ENCODE measurements at regions not wholly inside any gene's neighbourhood (a gene's known extent, or its start where the extent isn't known, plus 50 kb on each side); places are given as distances from the start of the nearest gene placed in this dataset.

DNA sequence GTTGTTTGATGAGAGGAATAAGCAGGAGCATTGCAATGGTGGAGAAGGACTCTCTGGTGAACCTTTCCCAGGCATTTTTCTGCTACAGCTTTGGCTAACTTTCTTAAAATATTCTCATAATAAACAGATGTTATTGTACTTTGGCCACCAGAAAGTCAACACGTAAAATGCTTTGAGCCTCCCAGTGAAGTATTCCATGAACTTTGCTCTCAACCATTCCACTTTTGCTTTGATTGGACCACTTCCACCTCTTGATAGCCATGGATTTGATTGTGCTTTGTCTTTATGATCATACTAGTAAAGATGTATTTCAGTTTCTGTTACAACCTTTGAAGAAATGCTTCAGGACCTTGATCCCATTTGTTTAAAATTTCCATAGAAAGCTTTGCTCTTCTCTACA is 241.1 kb downstream of the TENT5A start:
- H3K4me1 ChIP-seq (ENCODE audit: control insufficient read depth in 2 of 3, insufficient read depth in 2 of 3, low read depth in 1 of 3, low read length in 3 of 3): no peaks in the 10 kb centered on the region
- FAIRE-seq (no peak), DNase-seq (no peak)
- H3K9me3 ChIP-seq (ENCODE audit: control insufficient read depth in 2 of 3, insufficient read depth in 1 of 3, low read length in 3 of 3): no peaks in the 10 kb centered on the region
- TF ChIP-seq CTCF (IDR thresholded peaks at IDR 0.05; ENCODE audit: borderline replicate concordance, extremely low read depth, insufficient read depth): no peak
- H3K27me3 ChIP-seq (ENCODE audit: control insufficient read depth, insufficient read depth, low read length): no peaks in the 10 kb centered on the region
- no peaks in the 10 kb centered on the region for H3K36me3 ChIP-seq (ENCODE audit: control insufficient read depth in 2 of 3, insufficient read depth in 3 of 3, low read length in 3 of 3)
- no peak overlapping the region for H3K4me3 ChIP-seq (ENCODE audit: low read length in 3 of 3)
- H3K9ac ChIP-seq (ENCODE audit: low read length in 3 of 3): no peak overlapping the region
- H3K27ac ChIP-seq (ENCODE audit: low read depth in 2 of 2, low read length in 2 of 2): no peak overlapping the region
- intact Hi-C loops (cut with DNase I): no loop called here

- Histone ChIP-seq H3K27ac (ENCODE audit: low read depth in 2 of 2, low read length in 2 of 2) (no peak overlapping the region), H3K36me3 (ENCODE audit: control insufficient read depth in 2 of 3, insufficient read depth in 3 of 3, low read length in 3 of 3) (no peaks in the 10 kb centered on the region), H3K4me3 (ENCODE audit: low read length in 3 of 3) (no peak overlapping the region), H3K27me3 (ENCODE audit: control insufficient read depth, insufficient read depth, low read length) (no peaks in the 10 kb centered on the region), H3K9me3 (ENCODE audit: control insufficient read depth in 2 of 3, insufficient read depth in 1 of 3, low read length in 3 of 3) (peaks cover 0 to 1% (median 0%) of the 10 kb centered on the region in 3 donors), H3K4me1 (ENCODE audit: control insufficient read depth in 2 of 3, insufficient read depth in 2 of 3, low read depth in 1 of 3, low read length in 3 of 3) (no peaks in the 10 kb centered on the region), H3K9ac (ENCODE audit: low read length in 3 of 3) (no peak overlapping the region)
- FAIRE-seq (no peak), DNase-seq (no peak)
- TF ChIP-seq CTCF (IDR thresholded peaks at IDR 0.05; ENCODE audit: borderline replicate concordance, extremely low read depth, insufficient read depth): no peak
- intact Hi-C loops (cut with DNase I): no loop called here
These were observed 256.5 kb downstream of the TENT5A start for GRCh38 chr6:81495999-81496398.

- no peak for TF ChIP-seq CTCF (IDR thresholded peaks at IDR 0.05; ENCODE audit: borderline replicate concordance, extremely low read depth, insufficient read depth)
- DNase-seq (no peak), FAIRE-seq (no peak)
- Histone ChIP-seq H3K27ac (ENCODE audit: low read depth in 2 of 2, low read length in 2 of 2) (no peak overlapping the region), H3K4me3 (ENCODE audit: low read length in 3 of 3) (no peak overlapping the region), H3K9me3 (ENCODE audit: control insufficient read depth in 2 of 3, insufficient read depth in 1 of 3, low read length in 3 of 3) (no peaks in the 10 kb centered on the region), H3K4me1 (ENCODE audit: control insufficient read depth in 2 of 3, insufficient read depth in 2 of 3, low read depth in 1 of 3, low read length in 3 of 3) (no peaks in the 10 kb centered on the region), H3K9ac (ENCODE audit: low read length in 3 of 3) (no peak overlapping the region), H3K27me3 (ENCODE audit: control insufficient read depth, insufficient read depth, low read length) (no peaks in the 10 kb centered on the region), H3K36me3 (ENCODE audit: control insufficient read depth in 2 of 3, insufficient read depth in 3 of 3, low read length in 3 of 3) (no peaks in the 10 kb centered on the region)
- intact Hi-C loops (cut with DNase I): no loop called here
These were observed 260.9 kb downstream of the TENT5A start for GRCh38 chr6:81491454-81492101.

- Histone ChIP-seq H3K4me1 (ENCODE audit: control insufficient read depth in 2 of 3, insufficient read depth in 2 of 3, low read depth in 1 of 3, low read length in 3 of 3) (no peaks in the 10 kb centered on the region), H3K27me3 (ENCODE audit: control insufficient read depth, insufficient read depth, low read length) (no peaks in the 10 kb centered on the region), H3K9me3 (ENCODE audit: control insufficient read depth in 2 of 3, insufficient read depth in 1 of 3, low read length in 3 of 3) (no peaks in the 10 kb centered on the region), H3K9ac (ENCODE audit: low read length in 3 of 3) (no peak overlapping the region), H3K27ac (ENCODE audit: low read depth in 2 of 2, low read length in 2 of 2) (no peak overlapping the region), H3K36me3 (ENCODE audit: control insufficient read depth in 2 of 3, insufficient read depth in 3 of 3, low read length in 3 of 3) (no peaks in the 10 kb centered on the region), H3K4me3 (ENCODE audit: low read length in 3 of 3) (no peak overlapping the region)
- DNase-seq (peak in 2 of 5 donors; percentile 15 to 37), FAIRE-seq (no peak)
- TF ChIP-seq CTCF (IDR thresholded peaks at IDR 0.05; ENCODE audit: borderline replicate concordance, extremely low read depth, insufficient read depth): no peak
- intact Hi-C loops (cut with DNase I): no loop called here
These were observed 265.0 kb downstream of the TENT5A start for GRCh38 chr6:81487489-81487888.

Measured in kidney (tissue), 13 donors.